PC-3 (cell line): ENCODE measurements at regions not wholly inside any gene's neighbourhood (a gene's known extent, or its start where the extent isn't known, plus 50 kb on each side); places are given as distances from the start of the nearest gene placed in this dataset.

ENCODE experiments used
- ATAC-seq: fragments of 200-7000 bp; cut with Tn5 transposase; 2 replicates; pipeline ENCODE4 v1.9.1; 2020; ENCODE audit warnings: mild to moderate bottlenecking, moderate library complexity
- BruUV-seq: library from RNA; stranded (reverse); fragments of 400-500 nt; replicated peaks from 2 replicates; lab custom pipeline; 2021; lab: Mats Ljungman, UMichigan
- CTCF ChIA-PET: fragments of 300-600 bp; sonication (Branson Sonifier 250); formaldehyde crosslinking; loops from one replicate; lab custom pipeline; 2022; ENCODE audit warnings: antibody characterized with exemption; lab: Charles Lee
- POLR2A ChIA-PET: fragments of 300-600 bp; sonication (Branson Sonifier 250); formaldehyde crosslinking; loops from one replicate; lab custom pipeline; 2022; ENCODE audit warnings: antibody characterized with exemption; ENCODE audit not compliant: unreplicated experiment; lab: Charles Lee
- DNase-seq: peaks from one replicate; pipeline ENCODE4 v3.0.0-alpha.2; 2015
- H2AFZ ChIP-seq: fragments of 300-600 bp; sonication (generic); 2 replicates; pipeline ENCODE4 v1.6.0; 2016; ENCODE audit warnings: antibody characterized with exemption, low read length
- H3F3A ChIP-seq: fragments of 300-600 bp; sonication (generic); one replicate; pipeline ENCODE4 v1.6.0; 2017; ENCODE audit warnings: antibody characterized with exemption, low read length, control low read depth, mild to moderate bottlenecking; ENCODE audit not compliant: unreplicated experiment
- H3K27ac ChIP-seq: fragments of 300-600 bp; sonication (generic); 2 replicates; pipeline ENCODE4 v1.5.1; 2016; ENCODE audit warnings: mild to moderate bottlenecking, low read length
- H3K27me3 ChIP-seq: fragments of 300-600 bp; sonication (generic); 2 replicates; pipeline ENCODE4 v1.6.1; 2016; ENCODE audit warnings: low read length, mixed read lengths
- H3K36me3 ChIP-seq: fragments of 300-600 bp; sonication (generic); 2 replicates; pipeline ENCODE4 v1.6.1; 2016; ENCODE audit warnings: low read depth, mixed run types, low read length, mixed read lengths
- H3K4me1 ChIP-seq: fragments of 300-600 bp; sonication (generic); 2 replicates; pipeline ENCODE4 v1.5.1; 2016; ENCODE audit warnings: low read length; ENCODE audit not compliant: insufficient read depth
- H3K4me2 ChIP-seq: fragments of 300-600 bp; sonication (generic); 2 replicates; pipeline ENCODE4 v1.6.0; 2016; ENCODE audit warnings: low read length
- H3K4me3 ChIP-seq: fragments of 300-600 bp; sonication (generic); 2 replicates; pipeline ENCODE4 v1.5.1; 2016; ENCODE audit warnings: mild to moderate bottlenecking, low read length, mixed read lengths
- H3K79me2 ChIP-seq: fragments of 300-600 bp; sonication (generic); 2 replicates; pipeline ENCODE4 v1.6.1; 2017; ENCODE audit warnings: low read length, mixed read lengths
- H3K9ac ChIP-seq: fragments of 300-600 bp; sonication (generic); 2 replicates; pipeline ENCODE4 v1.6.0; 2016; ENCODE audit warnings: mild to moderate bottlenecking, low read length
- H3K9me2 ChIP-seq: fragments of 300-600 bp; sonication (generic); replicated peaks from 2 replicates; pipeline ENCODE4 v1.6.1; 2016; ENCODE audit warnings: mixed run types, low read length, mixed read lengths
- H3K9me3 ChIP-seq: fragments of 300-600 bp; sonication (generic); 2 replicates; pipeline ENCODE4 v1.6.1; 2016; ENCODE audit warnings: low read length, mixed read lengths
- H4K20me1 ChIP-seq: fragments of 300-600 bp; sonication (generic); 2 replicates; pipeline ENCODE4 v1.6.1; 2016; ENCODE audit warnings: low read length, mixed read lengths
- CTCF ChIP-seq: fragments of 300-600 bp; sonication (generic); conservative IDR thresholded peaks from 2 replicates; pipeline ENCODE4 v1.5.1; 2017; ENCODE audit warnings: antibody characterized with exemption, low read depth, mild to moderate bottlenecking, low read length
- EZH2 ChIP-seq: fragments of 300-600 bp; sonication (generic); IDR thresholded peaks from one replicate; pipeline ENCODE4 v1.6.1; 2017; ENCODE audit warnings: antibody characterized with exemption, mild to moderate bottlenecking, low read length; ENCODE audit not compliant: unreplicated experiment
- EZH2phosphoT487 ChIP-seq: fragments of 300-600 bp; sonication (generic); IDR thresholded peaks from 2 replicates; pipeline ENCODE4 v1.6.1; 2018; ENCODE audit warnings: mild to moderate bottlenecking, antibody characterized with exemption, low read length, borderline replicate concordance
- intact Hi-C: fragments of 100-400 bp; cut with micrococcal nuclease; formaldehyde crosslinking; loops from 2 replicates; pipeline ENCODE4 v1.9.0; 2023

GRCh38 chr13:79667771-79668170, 186.8 kb downstream of the NDFIP2 start:
- ChIA-PET CTCF (no interaction called here), POLR2A (no interaction called here)
- H3K36me3 ChIP-seq = no peaks in the 10 kb centered on the region
- H3K27me3 ChIP-seq = no peaks in the 10 kb centered on the region
- intact Hi-C loops = no loop called here
- H2AFZ ChIP-seq = no peak overlapping the region
- TF ChIP-seq EZH2phosphoT487 (no peak), EZH2 (no peak), CTCF (no peak)
- no peak overlapping the region for H3K9ac ChIP-seq
- H3K79me2 ChIP-seq = no peaks in the 10 kb centered on the region
- H3K9me3 ChIP-seq = no peaks in the 10 kb centered on the region
- no peaks in the 10 kb centered on the region for H3F3A ChIP-seq
- ATAC-seq (no peak), DNase-seq (no peak)
- no peak overlapping the region for H3K4me3 ChIP-seq
- H3K27ac ChIP-seq = no peak overlapping the region
- H3K4me1 ChIP-seq = no peaks in the 10 kb centered on the region
- no peaks in the 10 kb centered on the region for H3K9me2 ChIP-seq
- no peaks in the 10 kb centered on the region for H4K20me1 ChIP-seq
- BruUV-seq = no TSS peak
- no peak overlapping the region for H3K4me2 ChIP-seq

GRCh38 chr13:79663977-79664636, 183.2 kb downstream of the NDFIP2 start:
- intact Hi-C loops = no loop called here

More at GRCh38 chr13:79663977-79664636, 183.2 kb downstream of the NDFIP2 start:
- Histone ChIP-seq H3K4me3 (no peak overlapping the region), H3K4me2 (no peak overlapping the region), H4K20me1 (no peaks in the 10 kb centered on the region), H3K27me3 (no peaks in the 10 kb centered on the region), H3K79me2 (no peaks in the 10 kb centered on the region), H3K9me2 (no peaks in the 10 kb centered on the region), H3K27ac (no peak overlapping the region), H3K4me1 (no peaks in the 10 kb centered on the region), H3K36me3 (no peaks in the 10 kb centered on the region), H2AFZ (no peak overlapping the region), H3K9ac (no peak overlapping the region), H3K9me3 (no peaks in the 10 kb centered on the region), H3F3A (no peaks in the 10 kb centered on the region)
- ATAC-seq (no peak), DNase-seq (no peak)
- no TSS peak for BruUV-seq
- TF ChIP-seq CTCF (no peak), EZH2 (no peak), EZH2phosphoT487 (no peak)
- ChIA-PET CTCF (no interaction called here), POLR2A (no interaction called here)
